Lower lobe of right lung (tissue), 2 donors: ENCODE measurements at regions not wholly inside any gene's neighbourhood (a gene's known extent, or its start where the extent isn't known, plus 50 kb on each side); places are given as distances from the start of the nearest gene placed in this dataset.
"Not testable (repeated sequence)": the region's sequence is repeated elsewhere in the genome, so short reads cannot be mapped to it uniquely, and the experiment has no call there.

Experiments
- ATAC-seq, 2 donors: fragments of 200-7000 bp; cut with Tn5 transposase; one replicate each; pipeline ENCODE4 v1.9.1; 2020 to 2022; ENCODE audit warnings: mild to moderate bottlenecking in 2 of 2, moderate library complexity in 2 of 2
- DNase-seq: peaks from one replicate; pipeline ENCODE4 v3.0.0-alpha.2; 2020
- H3K27ac ChIP-seq: fragments of 200-600 bp; one replicate; pipeline ENCODE4 v1.8.0; 2022
- H3K27me3 ChIP-seq: fragments of 200-600 bp; one replicate; pipeline ENCODE4 v1.8.0; 2022; ENCODE audit warnings: low read depth
- H3K36me3 ChIP-seq: fragments of 200-600 bp; one replicate; pipeline ENCODE4 v1.8.0; 2022; ENCODE audit warnings: mild to moderate bottlenecking
- H3K4me1 ChIP-seq: fragments of 200-600 bp; one replicate; pipeline ENCODE4 v1.8.0; 2022
- H3K4me3 ChIP-seq: fragments of 200-600 bp; one replicate; pipeline ENCODE4 v1.8.0; 2022; ENCODE audit warnings: mild to moderate bottlenecking
- H3K9me3 ChIP-seq: fragments of 200-600 bp; one replicate; pipeline ENCODE4 v1.8.0; 2022
- CTCF ChIP-seq: fragments of 200-600 bp; IDR thresholded peaks from one replicate; pipeline ENCODE4 v1.8.0; 2022; ENCODE audit warnings: antibody characterized with exemption, mild to moderate bottlenecking
- intact Hi-C: fragments of 100-400 bp; cut with DNase I; formaldehyde crosslinking; loops from one replicate; pipeline ENCODE4 v1.11.0; 2022
- donor health status: DM: no; HTN: yes; CAD: no; lungs with severe emphysema.

- Histone ChIP-seq H3K4me1 (no peaks in the 10 kb centered on the region), H3K4me3 (no peak overlapping the region), H3K36me3 (no peaks in the 10 kb centered on the region), H3K27ac (no peak overlapping the region), H3K27me3 (no peaks in the 10 kb centered on the region), H3K9me3 (no peaks in the 10 kb centered on the region)
- intact Hi-C loops, result no loop called here
- DNase-seq (no peak), ATAC-seq (no peak)
- TF ChIP-seq CTCF, result no peak
These were observed 1286.6 kb upstream of the ALCAM start for GRCh38 chr3:104080088-104080626.

- no peak overlapping the region for H3K4me3 ChIP-seq
- H3K27ac ChIP-seq, result no peak overlapping the region
- H3K36me3 ChIP-seq, result no peaks in the 10 kb centered on the region
- H3K27me3 ChIP-seq, result no peaks in the 10 kb centered on the region
- intact Hi-C loops, result no loop called here
- ATAC-seq, result no peak
- TF ChIP-seq CTCF, result no peak
- no peaks in the 10 kb centered on the region for H3K4me1 ChIP-seq
- DNase-seq, result no peak
- H3K9me3 ChIP-seq, result no peaks in the 10 kb centered on the region
These were observed 1278.0 kb upstream of the ALCAM start for GRCh38 chr3:104088738-104089137.

- H3K4me1 ChIP-seq, H3K36me3 ChIP-seq, ATAC-seq, H3K9me3 ChIP-seq, H3K27ac ChIP-seq, H3K4me3 ChIP-seq, H3K27me3 ChIP-seq, DNase-seq, intact Hi-C loops: not testable (repeated sequence)
These were observed 1276.7 kb upstream of the ALCAM start for GRCh38 chr3:104089987-104090386.

GRCh38 chr3:104101736-104102135 is 1265.0 kb upstream of the ALCAM start:
- Histone ChIP-seq H3K4me1 (no peaks in the 10 kb centered on the region), H3K9me3 (no peaks in the 10 kb centered on the region), H3K36me3 (no peaks in the 10 kb centered on the region), H3K27me3 (no peaks in the 10 kb centered on the region), H3K27ac (no peak overlapping the region), H3K4me3 (no peak overlapping the region)
- TF ChIP-seq CTCF, result no peak
- DNase-seq, result no peak
- intact Hi-C loops, result no loop called here
- no peak for ATAC-seq

- H3K27me3 ChIP-seq, result no peaks in the 10 kb centered on the region
- no peak overlapping the region for H3K4me3 ChIP-seq
- intact Hi-C loops, result no loop called here
- no peaks in the 10 kb centered on the region for H3K9me3 ChIP-seq
- H3K36me3 ChIP-seq, result no peaks in the 10 kb centered on the region
- ATAC-seq (peak; percentile 9 to 78), DNase-seq (no peak)
- no peak overlapping the region for H3K27ac ChIP-seq
- H3K4me1 ChIP-seq, result no peaks in the 10 kb centered on the region
- peak; percentile 33 for TF ChIP-seq CTCF
These were observed 1264.3 kb upstream of the ALCAM start for GRCh38 chr3:104102386-104102785.

- TF ChIP-seq CTCF, result no peak
- H3K36me3 ChIP-seq, result no peaks in the 10 kb centered on the region
- no peaks in the 10 kb centered on the region for H3K9me3 ChIP-seq
- no peak for DNase-seq
- no peaks in the 10 kb centered on the region for H3K4me1 ChIP-seq
- no peak overlapping the region for H3K27ac ChIP-seq
- no peak for ATAC-seq
- H3K4me3 ChIP-seq, result no peak overlapping the region
- no peaks in the 10 kb centered on the region for H3K27me3 ChIP-seq
- intact Hi-C loops, result no loop called here
These were observed 1260.4 kb upstream of the ALCAM start for GRCh38 chr3:104106276-104106675.
